ENCODE measurements at regions not wholly inside any gene's neighbourhood (a gene's known extent, or its start where the extent isn't known, plus 50 kb on each side); places are given as distances from the start of the nearest gene placed in this dataset.

GRCh38 chr13:65633806-65634205 lies 1596.3 kb downstream of the PCDH9 start:
- DNase-seq (ENCODE audit: low spot score) (no peak), ATAC-seq (ENCODE audit: insufficient number of reproducible peaks, low FRiP score, low read depth) (no peak)
- H3K27me3 ChIP-seq (replicated peaks; ENCODE audit: insufficient read depth), result no peaks in the 10 kb centered on the region

GRCh38 chr13:65631078-65631477 lies 1599.1 kb downstream of the PCDH9 start:
- no peak for DNase-seq (ENCODE audit: low spot score)
- TF ChIP-seq, protein P1, sequence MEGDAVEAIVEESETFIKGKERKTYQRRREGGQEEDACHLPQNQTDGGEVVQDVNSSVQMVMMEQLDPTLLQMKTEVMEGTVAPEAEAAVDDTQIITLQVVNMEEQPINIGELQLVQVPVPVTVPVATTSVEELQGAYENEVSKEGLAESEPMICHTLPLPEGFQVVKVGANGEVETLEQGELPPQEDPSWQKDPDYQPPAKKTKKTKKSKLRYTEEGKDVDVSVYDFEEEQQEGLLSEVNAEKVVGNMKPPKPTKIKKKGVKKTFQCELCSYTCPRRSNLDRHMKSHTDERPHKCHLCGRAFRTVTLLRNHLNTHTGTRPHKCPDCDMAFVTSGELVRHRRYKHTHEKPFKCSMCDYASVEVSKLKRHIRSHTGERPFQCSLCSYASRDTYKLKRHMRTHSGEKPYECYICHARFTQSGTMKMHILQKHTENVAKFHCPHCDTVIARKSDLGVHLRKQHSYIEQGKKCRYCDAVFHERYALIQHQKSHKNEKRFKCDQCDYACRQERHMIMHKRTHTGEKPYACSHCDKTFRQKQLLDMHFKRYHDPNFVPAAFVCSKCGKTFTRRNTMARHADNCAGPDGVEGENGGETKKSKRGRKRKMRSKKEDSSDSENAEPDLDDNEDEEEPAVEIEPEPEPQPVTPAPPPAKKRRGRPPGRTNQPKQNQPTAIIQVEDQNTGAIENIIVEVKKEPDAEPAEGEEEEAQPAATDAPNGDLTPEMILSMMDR (IDR thresholded peaks at IDR 0.05), result no peak

More at GRCh38 chr13:65633806-65634205, 1596.3 kb downstream of the PCDH9 start:
- TF ChIP-seq, protein P1 (IDR thresholded peaks at IDR 0.05), result no peak
- Histone ChIP-seq H3K9me3 (no peaks in the 10 kb centered on the region), H3K36me3 (no peaks in the 10 kb centered on the region), H3K27ac (no peak overlapping the region), H3K4me3 (no peak overlapping the region), H3K4me1 (ENCODE audit: control insufficient read depth in 1 of 2, low read depth in 2 of 2) (no peaks in the 10 kb centered on the region)

GRCh38 chr13:65629926-65630325 lies 1600.2 kb downstream of the PCDH9 start:
- H3K4me1 ChIP-seq (ENCODE audit: control insufficient read depth in 1 of 2, low read depth in 2 of 2), result no peaks in the 10 kb centered on the region
- no peak overlapping the region for H3K4me3 ChIP-seq
- H3K27me3 ChIP-seq (replicated peaks; ENCODE audit: insufficient read depth), result no peaks in the 10 kb centered on the region
- TF ChIP-seq, protein P1 (IDR thresholded peaks at IDR 0.05), result no peak
- H3K9me3 ChIP-seq, result no peaks in the 10 kb centered on the region
- H3K36me3 ChIP-seq, result no peaks in the 10 kb centered on the region
- DNase-seq (ENCODE audit: low spot score) (no peak), ATAC-seq (ENCODE audit: insufficient number of reproducible peaks, low FRiP score, low read depth) (no peak)
- H3K27ac ChIP-seq, result no peak overlapping the region

More at GRCh38 chr13:65631078-65631477, 1599.1 kb downstream of the PCDH9 start:
- Histone ChIP-seq H3K27ac (no peak overlapping the region), H3K36me3 (no peaks in the 10 kb centered on the region), H3K27me3 (replicated peaks; ENCODE audit: insufficient read depth) (no peaks in the 10 kb centered on the region), H3K9me3 (no peaks in the 10 kb centered on the region), H3K4me1 (ENCODE audit: control insufficient read depth in 1 of 2, low read depth in 2 of 2) (no peaks in the 10 kb centered on the region), H3K4me3 (no peak overlapping the region)
- no peak for ATAC-seq (ENCODE audit: insufficient number of reproducible peaks, low FRiP score, low read depth)

DNA sequence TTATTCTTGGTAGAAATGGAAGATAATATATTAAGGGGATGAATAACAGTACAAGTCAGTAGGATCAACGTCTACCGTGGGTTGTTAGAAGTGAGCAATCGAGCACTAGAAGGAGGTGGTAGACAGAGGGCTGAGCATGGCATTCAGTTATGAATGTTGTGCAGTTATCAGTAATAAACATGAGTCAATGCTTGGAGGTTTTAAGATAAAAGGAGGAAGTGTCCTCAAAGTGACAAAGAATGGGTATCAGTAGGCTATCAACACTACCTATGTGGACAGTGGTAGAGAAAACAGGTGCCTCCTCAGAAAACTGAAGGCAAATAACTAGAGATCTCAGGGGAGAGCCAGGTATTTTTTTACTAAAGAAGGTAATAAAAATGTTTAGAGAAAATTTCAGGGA lies 1607.0 kb downstream of the PCDH9 start:
- TF ChIP-seq, protein P1 (IDR thresholded peaks at IDR 0.05), result no peak
- Histone ChIP-seq H3K9me3 (no peaks in the 10 kb centered on the region), H3K27me3 (replicated peaks; ENCODE audit: insufficient read depth) (no peaks in the 10 kb centered on the region), H3K4me3 (no peak overlapping the region), H3K27ac (no peak overlapping the region), H3K36me3 (no peaks in the 10 kb centered on the region), H3K4me1 (ENCODE audit: control insufficient read depth in 1 of 2, low read depth in 2 of 2) (no peaks in the 10 kb centered on the region)
- DNase-seq (ENCODE audit: low spot score), result no peak
- no peak for ATAC-seq (ENCODE audit: insufficient number of reproducible peaks, low FRiP score, low read depth)

DNA sequence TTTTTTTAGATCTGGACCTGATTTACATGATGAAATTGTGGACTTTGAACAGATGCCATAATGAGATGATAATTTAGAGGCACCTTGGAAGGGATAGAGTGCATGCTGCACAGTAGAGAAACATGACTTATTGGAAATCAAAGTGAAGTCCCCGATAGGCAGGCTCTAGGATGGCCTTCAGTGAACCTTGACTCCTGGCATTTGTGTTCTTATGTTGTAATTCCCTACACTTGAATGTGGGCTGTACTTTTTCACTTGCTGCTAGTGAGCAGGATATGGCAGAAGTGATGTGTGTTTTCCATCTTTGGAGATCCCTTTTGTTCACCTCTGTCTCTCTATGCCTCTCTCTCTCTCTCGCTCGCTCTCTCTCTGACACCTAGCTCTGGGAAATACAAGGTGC lies 1614.6 kb downstream of the PCDH9 start:
- no peak overlapping the region for H3K4me3 ChIP-seq
- no peak for DNase-seq (ENCODE audit: low spot score)
- no peak for ATAC-seq (ENCODE audit: insufficient number of reproducible peaks, low FRiP score, low read depth)
- TF ChIP-seq, protein P1 (IDR thresholded peaks at IDR 0.05), result no peak
- H3K27ac ChIP-seq, result no peak overlapping the region
- no peaks in the 10 kb centered on the region for H3K36me3 ChIP-seq
- H3K9me3 ChIP-seq, result no peaks in the 10 kb centered on the region
- H3K27me3 ChIP-seq (replicated peaks; ENCODE audit: insufficient read depth), result no peaks in the 10 kb centered on the region
- no peaks in the 10 kb centered on the region for H3K4me1 ChIP-seq (ENCODE audit: control insufficient read depth in 1 of 2, low read depth in 2 of 2)
